ENCODE measurements at regions not wholly inside any gene's neighbourhood (a gene's known extent, or its start where the extent isn't known, plus 50 kb on each side); places are given as distances from the start of the nearest gene placed in this dataset.
"Not testable (repeated sequence)": the region's sequence is repeated elsewhere in the genome, so short reads cannot be mapped to it uniquely, and the experiment has no call there.

GRCh38 chr13:58950911-58951310 lies 1212.8 kb downstream of the DIAPH3 start:
- ChIA-PET CTCF (no interaction called here), POLR2A (ENCODE audit: low non-redundant PET) (no interaction called here)
- DNase-seq (ENCODE audit: low spot score), result no peak
- H3K27me3 ChIP-seq (replicated peaks; ENCODE audit: insufficient read depth, low read depth, low read length, poor library complexity), result no peaks in the 10 kb centered on the region
- BruUV-seq (replicated peaks), result no TSS peak
- peaks cover 16% of the 10 kb centered on the region for H3K9me3 ChIP-seq (ENCODE audit: low read depth, low read length, poor library complexity, severe bottlenecking)
- H3K4me3 ChIP-seq (ENCODE audit: low read depth, low read length, poor library complexity, severe bottlenecking), result no peak overlapping the region
- H3K4me1 ChIP-seq (ENCODE audit: insufficient read depth, low read length, poor library complexity, severe bottlenecking), result no peaks in the 10 kb centered on the region
- H3K27ac ChIP-seq (ENCODE audit: low read depth, low read length, poor library complexity, severe bottlenecking), result no peak overlapping the region
- intact Hi-C loops (cut with micrococcal nuclease; ENCODE audit: unreplicated experiment), result no loop called here
- no peaks in the 10 kb centered on the region for H3K36me3 ChIP-seq (ENCODE audit: insufficient read depth, low read length, poor library complexity, severe bottlenecking)
- TF ChIP-seq, protein P1, sequence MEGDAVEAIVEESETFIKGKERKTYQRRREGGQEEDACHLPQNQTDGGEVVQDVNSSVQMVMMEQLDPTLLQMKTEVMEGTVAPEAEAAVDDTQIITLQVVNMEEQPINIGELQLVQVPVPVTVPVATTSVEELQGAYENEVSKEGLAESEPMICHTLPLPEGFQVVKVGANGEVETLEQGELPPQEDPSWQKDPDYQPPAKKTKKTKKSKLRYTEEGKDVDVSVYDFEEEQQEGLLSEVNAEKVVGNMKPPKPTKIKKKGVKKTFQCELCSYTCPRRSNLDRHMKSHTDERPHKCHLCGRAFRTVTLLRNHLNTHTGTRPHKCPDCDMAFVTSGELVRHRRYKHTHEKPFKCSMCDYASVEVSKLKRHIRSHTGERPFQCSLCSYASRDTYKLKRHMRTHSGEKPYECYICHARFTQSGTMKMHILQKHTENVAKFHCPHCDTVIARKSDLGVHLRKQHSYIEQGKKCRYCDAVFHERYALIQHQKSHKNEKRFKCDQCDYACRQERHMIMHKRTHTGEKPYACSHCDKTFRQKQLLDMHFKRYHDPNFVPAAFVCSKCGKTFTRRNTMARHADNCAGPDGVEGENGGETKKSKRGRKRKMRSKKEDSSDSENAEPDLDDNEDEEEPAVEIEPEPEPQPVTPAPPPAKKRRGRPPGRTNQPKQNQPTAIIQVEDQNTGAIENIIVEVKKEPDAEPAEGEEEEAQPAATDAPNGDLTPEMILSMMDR (conservative IDR thresholded peaks at IDR 0.05; ENCODE audit: low read depth, low read length), result no peak
- TF ChIP-seq EZH2 (IDR thresholded peaks at IDR 0.05; ENCODE audit: borderline replicate concordance, low read depth, low read length, poor library complexity, severe bottlenecking), result no peak

DNA sequence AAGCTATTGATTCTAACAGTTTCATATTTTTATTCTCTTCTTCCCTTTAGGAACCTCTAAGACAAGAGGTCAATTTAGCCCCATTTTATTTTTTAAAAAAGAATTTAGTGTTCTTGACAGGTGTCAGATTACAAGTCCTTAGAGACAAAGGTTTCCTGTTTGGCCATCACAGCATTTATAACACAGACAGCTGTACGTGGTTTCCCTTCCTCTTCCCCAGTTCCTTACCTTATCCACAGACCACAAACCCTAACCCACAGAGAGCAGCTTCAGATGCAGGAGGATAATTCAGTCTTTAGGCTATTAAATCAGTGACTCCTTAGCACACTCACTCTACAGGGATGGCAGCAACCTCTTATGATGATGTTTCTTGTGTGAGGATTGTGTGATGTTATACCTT lies 1210.1 kb downstream of the DIAPH3 start:
- Histone ChIP-seq H3K27me3 (replicated peaks; ENCODE audit: insufficient read depth, low read depth, low read length, poor library complexity) (no peaks in the 10 kb centered on the region), H3K4me3 (ENCODE audit: low read depth, low read length, poor library complexity, severe bottlenecking) (no peak overlapping the region), H3K4me1 (ENCODE audit: insufficient read depth, low read length, poor library complexity, severe bottlenecking) (no peaks in the 10 kb centered on the region), H3K9me3 (ENCODE audit: low read depth, low read length, poor library complexity, severe bottlenecking) (peaks cover 16% of the 10 kb centered on the region), H3K27ac (ENCODE audit: low read depth, low read length, poor library complexity, severe bottlenecking) (no peak overlapping the region), H3K36me3 (ENCODE audit: insufficient read depth, low read length, poor library complexity, severe bottlenecking) (no peaks in the 10 kb centered on the region)
- CTCF ChIA-PET, result no interaction called here
- DNase-seq (ENCODE audit: low spot score), result no peak
- intact Hi-C loops (cut with micrococcal nuclease; ENCODE audit: unreplicated experiment), result no loop called here
- POLR2A ChIA-PET (ENCODE audit: low non-redundant PET), result no interaction called here
- BruUV-seq (replicated peaks), result no TSS peak
- TF ChIP-seq, protein P1 (conservative IDR thresholded peaks at IDR 0.05; ENCODE audit: low read depth, low read length), result no peak
- no peak for TF ChIP-seq EZH2 (IDR thresholded peaks at IDR 0.05; ENCODE audit: borderline replicate concordance, low read depth, low read length, poor library complexity, severe bottlenecking)

DNA sequence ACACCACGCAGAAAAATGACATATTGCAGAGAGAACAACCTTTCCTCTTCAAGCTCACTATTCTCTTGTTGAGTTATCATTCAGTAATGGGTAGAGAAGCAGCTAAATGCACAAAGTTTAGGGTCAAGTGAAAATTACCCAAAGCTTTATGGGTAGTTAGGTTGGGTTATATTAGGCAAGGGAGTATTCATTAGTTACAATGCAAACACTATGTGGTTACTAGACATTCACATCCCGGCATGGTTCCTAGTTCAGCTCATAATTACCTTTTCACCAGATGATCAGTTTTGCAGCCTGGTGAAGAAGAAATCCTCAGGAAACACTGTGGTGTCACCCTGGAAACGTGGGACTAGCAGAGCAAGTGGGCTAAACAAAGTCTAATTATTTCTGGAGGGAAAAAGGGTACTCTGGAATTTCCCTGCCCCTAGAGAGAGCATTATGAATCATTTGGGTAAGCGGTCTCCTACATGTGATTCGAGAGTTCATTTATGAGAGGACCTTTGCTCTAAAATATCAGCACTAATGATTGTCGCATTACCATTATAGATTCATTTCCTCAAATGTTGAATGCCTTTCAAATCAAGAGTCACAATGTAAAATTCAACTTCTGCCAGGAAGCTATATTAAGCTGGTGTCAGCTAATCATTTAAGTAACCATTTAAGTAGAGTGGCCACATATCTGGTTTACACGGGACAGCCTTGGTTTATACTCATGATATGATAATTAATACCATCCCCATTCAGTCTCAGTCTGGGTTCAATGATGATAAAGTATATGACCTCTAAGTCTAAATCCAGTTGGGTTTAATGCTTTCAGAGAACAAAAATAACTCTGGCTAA lies 1208.0 kb downstream of the DIAPH3 start:
- CTCF ChIA-PET, result no interaction called here
- intact Hi-C loops (cut with micrococcal nuclease; ENCODE audit: unreplicated experiment), result no loop called here
- no TSS peak for BruUV-seq (replicated peaks)

GRCh38 chr13:58958097-58958496 lies 1205.6 kb downstream of the DIAPH3 start:
- H3K9me3 ChIP-seq (ENCODE audit: low read depth, low read length, poor library complexity, severe bottlenecking); POLR2A ChIA-PET (ENCODE audit: low non-redundant PET); H3K4me3 ChIP-seq (ENCODE audit: low read depth, low read length, poor library complexity, severe bottlenecking); H3K27me3 ChIP-seq (replicated peaks; ENCODE audit: insufficient read depth, low read depth, low read length, poor library complexity); DNase-seq (ENCODE audit: low spot score); BruUV-seq (replicated peaks); CTCF ChIA-PET; H3K36me3 ChIP-seq (ENCODE audit: insufficient read depth, low read length, poor library complexity, severe bottlenecking); intact Hi-C loops (cut with micrococcal nuclease; ENCODE audit: unreplicated experiment); H3K4me1 ChIP-seq (ENCODE audit: insufficient read depth, low read length, poor library complexity, severe bottlenecking); H3K27ac ChIP-seq (ENCODE audit: low read depth, low read length, poor library complexity, severe bottlenecking): not testable (repeated sequence)

More for the DNA sequence above, 1208.0 kb downstream of the DIAPH3 start:
- TF ChIP-seq, protein P1 (conservative IDR thresholded peaks at IDR 0.05; ENCODE audit: low read depth, low read length), result no peak
- no peak for TF ChIP-seq EZH2 (IDR thresholded peaks at IDR 0.05; ENCODE audit: borderline replicate concordance, low read depth, low read length, poor library complexity, severe bottlenecking)
- H3K4me3 ChIP-seq (ENCODE audit: low read depth, low read length, poor library complexity, severe bottlenecking), result no peak overlapping the region
- no peak for DNase-seq (ENCODE audit: low spot score)
- no peak overlapping the region for H3K27ac ChIP-seq (ENCODE audit: low read depth, low read length, poor library complexity, severe bottlenecking)
- H3K4me1 ChIP-seq (ENCODE audit: insufficient read depth, low read length, poor library complexity, severe bottlenecking), result no peaks in the 10 kb centered on the region
- H3K9me3 ChIP-seq (ENCODE audit: low read depth, low read length, poor library complexity, severe bottlenecking), result peaks cover 3% of the 10 kb centered on the region
- POLR2A ChIA-PET (ENCODE audit: low non-redundant PET), result no interaction called here
- H3K36me3 ChIP-seq (ENCODE audit: insufficient read depth, low read length, poor library complexity, severe bottlenecking), result no peaks in the 10 kb centered on the region
- H3K27me3 ChIP-seq (replicated peaks; ENCODE audit: insufficient read depth, low read depth, low read length, poor library complexity), result no peaks in the 10 kb centered on the region

Measured in A673 (cell line).